HG03565 (cell line): ENCODE measurements at regions not wholly inside any gene's neighbourhood (a gene's known extent, or its start where the extent isn't known, plus 50 kb on each side); places are given as distances from the start of the nearest gene placed in this dataset.
"Not testable (repeated sequence)": the region's sequence is repeated elsewhere in the genome, so short reads cannot be mapped to it uniquely, and the experiment has no call there.

ENCODE experiments used
- ATAC-seq: cut with Tn5 transposase; IDR thresholded peaks from one replicate; pipeline ENCODE4 v1.9.1; 2021; ENCODE audit warnings: mild to moderate bottlenecking, moderate library complexity; ENCODE audit not compliant: unreplicated experiment

DNA sequence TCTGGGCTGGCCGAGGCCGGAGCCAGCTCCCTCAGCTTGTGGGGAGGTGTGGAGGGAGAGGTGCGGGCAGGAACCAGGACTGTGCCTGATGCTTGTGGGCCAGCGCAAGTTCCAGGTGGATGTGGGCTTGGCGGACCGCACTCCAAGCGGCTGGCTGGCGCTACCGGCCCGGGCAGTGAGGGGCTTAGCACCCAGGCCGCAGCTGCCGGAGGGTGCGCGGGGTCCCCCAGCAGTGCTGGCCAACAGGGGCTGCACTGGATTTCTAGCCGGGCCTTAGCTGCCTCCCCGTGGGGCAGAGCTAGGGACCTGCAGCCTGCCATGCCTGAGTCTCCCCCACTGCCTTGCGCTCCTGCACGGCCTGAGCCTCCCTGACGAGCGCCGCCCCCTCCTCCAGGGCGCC is 242.8 kb downstream of the CCSER2 start:
- no peak for ATAC-seq

DNA sequence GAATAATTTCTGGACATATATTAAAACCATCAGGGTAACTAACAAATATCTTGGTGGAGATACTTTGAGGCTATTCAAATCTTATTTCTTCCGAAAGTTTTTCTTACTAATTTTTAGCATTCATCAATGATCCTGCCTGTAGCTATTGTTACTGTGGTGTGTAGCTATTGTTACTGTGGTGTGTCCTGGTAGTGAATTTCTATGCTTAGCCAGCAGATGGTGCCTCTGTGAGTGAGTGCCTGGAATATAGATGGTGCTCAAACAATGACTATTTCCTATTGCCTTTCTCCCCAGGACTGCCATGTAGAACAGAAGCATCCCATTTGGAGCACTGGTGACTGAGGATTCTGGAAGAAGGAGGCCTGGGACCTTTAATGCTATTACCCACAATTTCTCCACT is 245.7 kb downstream of the CCSER2 start:
- no peak for ATAC-seq

DNA sequence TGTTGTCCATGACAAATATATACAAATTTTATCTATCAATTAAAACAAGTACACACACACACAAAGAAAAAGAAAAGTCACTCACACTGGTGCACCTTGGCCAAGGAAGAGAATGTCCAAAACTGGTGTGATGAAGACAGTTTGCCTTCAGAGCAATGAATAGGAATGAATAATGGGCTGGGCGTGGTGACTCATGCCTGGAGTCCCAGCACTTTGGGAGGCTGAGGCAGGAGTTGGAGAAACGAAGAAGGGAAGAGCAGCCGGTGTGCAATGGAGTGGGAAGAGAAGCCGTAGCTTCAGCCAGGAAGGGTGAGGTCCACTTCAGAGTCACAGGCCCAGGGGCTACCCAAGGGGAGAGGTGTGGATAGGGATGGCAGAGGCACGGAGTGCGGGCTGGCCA is 253.6 kb downstream of the CCSER2 start:
- no peak for ATAC-seq

DNA sequence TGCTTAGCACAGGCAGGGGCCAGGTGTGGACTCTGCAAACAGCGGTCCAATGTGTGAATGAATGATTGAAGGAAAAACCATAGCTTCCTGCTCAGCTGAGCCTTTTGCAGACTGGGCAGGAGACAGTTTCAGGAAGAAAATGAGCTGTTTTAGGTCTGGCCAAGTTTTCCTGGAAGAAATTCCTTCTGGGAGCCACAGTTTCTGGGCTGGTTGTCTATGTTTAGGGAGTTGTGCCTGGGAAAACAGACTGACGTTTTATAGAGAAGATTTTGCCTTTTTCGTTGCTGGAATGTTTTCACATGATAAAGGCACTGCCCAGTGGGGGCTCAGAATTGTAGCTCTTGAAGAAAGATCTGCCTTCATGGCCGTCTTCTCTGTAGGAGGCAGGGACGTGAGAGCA is 255.1 kb downstream of the CCSER2 start:
- no peak for ATAC-seq

DNA sequence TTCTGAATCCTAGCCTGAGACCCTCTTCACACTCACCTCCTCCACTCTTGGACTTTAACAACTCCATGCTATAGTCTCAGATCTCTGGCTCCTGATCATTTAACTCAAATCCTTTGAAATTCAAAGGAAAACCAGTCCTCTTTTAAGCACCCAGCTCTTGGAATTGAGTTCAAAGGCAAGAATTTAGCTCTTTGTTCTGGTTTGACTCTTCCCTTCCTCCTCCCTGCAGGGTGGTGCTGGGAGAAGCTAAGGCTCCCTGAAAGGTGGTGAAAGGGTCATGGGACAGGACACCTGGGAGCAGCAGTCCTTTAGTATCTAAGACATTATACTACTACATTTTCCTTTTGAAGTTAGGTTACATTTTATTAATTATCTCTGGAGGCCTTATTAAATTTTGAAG is 259.4 kb downstream of the CCSER2 start:
- no peak for ATAC-seq

DNA sequence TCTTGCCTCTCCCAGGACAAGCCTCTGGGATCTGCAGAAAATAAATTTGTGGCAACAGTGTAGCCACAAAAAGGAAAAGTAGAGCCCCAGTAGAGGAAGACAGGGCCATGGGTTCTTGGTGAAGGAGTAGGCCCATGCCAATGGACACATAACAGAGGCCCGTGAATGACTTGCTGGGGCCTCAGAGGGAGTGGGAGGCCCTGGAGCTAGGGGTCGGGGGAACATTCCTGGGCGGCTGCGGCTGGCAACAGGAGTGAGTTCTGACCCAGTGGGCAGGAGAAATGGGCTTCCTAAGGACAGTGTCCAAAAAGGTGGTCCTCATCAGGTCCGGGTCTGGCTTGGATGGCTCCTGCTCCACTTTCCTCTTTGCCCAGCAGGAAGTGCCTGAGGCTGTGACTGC is 260.0 kb downstream of the CCSER2 start:
- no peak for ATAC-seq

DNA sequence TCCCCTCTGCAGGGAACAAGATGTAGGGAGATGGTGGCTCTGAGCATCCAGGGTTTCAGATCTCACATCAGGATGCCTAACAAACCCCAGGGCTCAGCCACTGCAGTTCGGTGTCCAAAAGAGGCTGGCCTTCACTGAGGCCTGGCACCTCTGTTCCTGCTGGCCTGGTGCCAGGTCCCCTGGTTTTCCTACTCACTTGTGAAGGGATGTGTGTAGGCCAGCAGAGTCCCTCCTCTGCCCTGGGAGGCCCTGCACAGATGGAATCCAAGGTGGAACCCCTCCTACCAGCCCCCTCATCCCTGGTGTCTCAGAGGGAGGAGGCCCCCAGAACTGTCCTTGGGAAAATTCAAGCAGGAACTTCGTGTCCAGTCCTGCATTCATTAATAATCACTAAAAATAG is 260.6 kb downstream of the CCSER2 start:
- no peak for ATAC-seq

DNA sequence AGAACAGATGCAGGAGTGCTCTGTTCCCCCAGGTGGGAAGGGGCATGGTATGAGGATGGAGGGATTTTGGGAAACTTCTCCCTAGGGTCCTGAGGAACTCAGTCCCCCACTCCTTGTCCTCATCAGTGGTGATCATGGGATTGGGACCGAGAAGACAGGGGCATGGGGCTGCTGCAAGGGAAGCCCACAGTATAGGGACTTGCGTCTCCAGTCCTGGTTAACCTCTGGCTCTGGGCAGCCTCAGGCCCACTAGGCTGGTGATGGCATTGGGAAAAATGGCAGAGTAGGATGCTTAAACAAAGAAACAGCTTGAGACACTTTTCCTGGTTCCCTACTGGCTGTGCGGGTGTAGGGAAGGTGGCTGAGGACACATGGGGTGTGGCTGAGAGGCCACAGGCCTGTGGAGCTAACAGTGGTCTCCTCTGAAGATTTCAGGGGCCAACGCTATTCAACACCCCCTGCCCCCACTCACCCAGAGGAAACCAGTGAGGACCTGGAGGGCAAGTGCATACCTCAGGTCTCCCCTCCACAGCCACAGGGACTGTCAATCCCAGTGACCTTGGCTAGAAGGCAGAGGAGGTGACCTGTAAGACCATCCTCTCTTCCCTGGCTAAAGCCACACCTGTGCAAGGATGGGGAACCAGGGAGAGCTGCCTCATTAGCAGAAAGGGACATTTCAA is 261.3 kb downstream of the CCSER2 start:
- no peak for ATAC-seq

DNA sequence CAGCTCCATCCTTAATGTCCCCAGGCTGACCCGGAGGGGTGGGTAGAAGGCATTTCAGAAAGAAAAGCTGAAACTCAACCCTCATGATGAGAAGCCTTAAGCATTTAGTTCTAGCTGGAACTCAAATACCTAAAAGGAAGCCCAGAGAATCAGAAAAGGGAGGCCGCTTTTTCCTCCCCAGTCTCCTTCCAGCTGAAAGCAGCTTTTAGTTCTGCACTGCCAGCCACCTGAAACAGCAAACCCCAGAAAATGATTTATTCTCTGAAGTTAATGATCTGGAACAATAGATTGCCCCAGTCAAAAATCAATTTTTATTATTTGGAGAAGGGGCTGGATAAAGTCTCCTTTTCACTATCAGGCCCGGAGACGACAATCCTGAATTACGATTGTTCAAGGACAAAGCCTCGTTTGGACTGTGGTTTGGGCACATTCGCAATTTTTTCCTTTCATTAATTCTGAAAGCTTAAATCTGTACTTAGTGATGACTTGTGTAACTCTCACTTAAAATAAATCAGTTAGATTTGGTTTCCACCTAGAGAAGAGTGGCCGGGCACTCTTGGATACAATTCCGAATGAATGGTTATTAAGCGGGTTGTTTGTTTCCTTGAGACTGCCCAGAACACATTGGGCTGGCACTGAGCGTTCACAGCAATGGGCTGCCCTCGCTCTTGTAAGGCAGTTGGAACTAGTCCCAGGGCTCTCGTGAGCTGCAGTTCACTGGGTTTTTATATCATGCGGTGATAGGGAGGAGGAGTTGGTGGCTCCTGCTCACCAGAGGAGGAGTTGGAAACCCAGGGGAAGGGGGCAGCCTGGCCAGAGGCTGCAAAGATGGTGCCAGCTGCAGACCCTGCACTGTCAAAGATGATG is 262.2 kb downstream of the CCSER2 start:
- no peak for ATAC-seq

DNA sequence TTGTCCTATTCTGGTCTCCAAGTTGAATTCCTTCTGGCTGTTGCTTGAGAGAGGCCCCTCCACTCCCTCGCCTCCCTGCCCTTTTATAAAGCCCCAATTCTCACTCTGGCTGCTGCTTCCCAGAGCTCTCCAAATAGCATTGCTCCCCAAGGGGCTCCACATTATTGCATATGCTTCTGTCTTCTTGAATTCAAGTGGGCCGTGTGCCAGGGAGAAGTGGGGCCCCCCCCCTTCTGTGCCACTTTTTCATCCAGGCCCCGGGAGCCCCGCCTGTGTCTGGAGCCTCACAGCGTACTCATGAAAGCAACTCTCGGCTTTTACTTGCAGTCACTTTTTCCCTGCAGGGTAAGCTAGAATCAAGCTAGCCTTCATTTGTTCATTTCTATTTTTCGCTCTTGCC is 265.1 kb downstream of the CCSER2 start:
- no peak for ATAC-seq

DNA sequence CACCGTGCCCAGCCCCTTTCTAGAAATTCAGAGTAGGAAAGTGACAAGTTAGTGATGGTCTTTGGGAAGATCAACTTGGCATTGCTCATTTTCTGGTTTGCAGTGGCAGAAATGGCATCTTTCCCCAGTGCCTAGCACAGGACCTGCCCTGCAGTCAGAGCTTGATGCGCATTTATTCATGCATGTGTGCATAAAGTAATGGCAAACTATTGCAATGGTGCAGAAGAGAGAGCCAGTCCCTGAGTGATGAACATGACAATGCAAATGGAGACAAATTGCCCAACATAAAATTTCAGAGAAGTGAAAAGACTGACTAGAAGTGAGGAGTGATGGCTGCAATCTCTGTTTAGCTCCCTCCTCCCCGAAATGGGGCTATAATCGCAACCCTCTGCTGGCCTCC is 268.2 kb downstream of the CCSER2 start:
- ATAC-seq: no peak

DNA sequence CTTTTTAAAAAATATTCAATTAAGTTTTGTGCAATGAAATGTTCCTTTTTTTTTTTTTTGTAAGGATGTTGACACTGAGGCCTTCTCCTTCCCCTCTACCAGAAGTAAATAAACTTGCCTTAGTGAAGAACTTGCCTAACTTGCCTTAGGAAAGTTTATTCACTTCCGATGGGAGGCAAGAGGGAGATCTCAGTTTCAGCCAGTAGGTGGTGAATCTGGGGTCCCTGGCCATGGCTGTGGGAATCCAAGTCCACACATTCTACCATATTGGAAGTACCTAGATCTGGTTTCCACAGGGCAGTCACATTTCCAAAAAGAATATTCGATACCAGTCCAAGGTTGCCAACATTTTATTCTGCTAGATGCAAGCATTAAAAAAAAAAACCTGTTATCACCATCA is 270.9 kb downstream of the CCSER2 start:
- ATAC-seq: no peak

DNA sequence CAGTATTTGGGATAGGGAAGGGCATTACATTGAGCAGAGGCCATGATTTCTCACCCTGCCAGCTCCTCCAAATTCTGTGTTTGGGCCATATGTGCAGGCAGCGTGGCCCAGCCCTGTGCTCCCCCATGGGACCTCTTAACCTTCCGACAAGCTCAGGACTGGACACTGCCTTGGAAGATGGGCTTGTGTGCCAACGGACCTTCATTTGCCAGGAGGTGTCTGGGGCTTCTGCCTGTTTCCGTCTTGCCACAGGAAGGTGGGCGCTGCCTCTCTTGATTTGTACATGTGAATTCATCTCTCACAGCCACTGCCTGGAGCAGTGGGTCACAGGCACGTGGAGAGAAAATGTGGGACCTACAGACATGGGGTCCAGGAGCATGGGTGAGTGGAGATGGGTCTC is 272.6 kb downstream of the CCSER2 start:
- no peak for ATAC-seq

DNA sequence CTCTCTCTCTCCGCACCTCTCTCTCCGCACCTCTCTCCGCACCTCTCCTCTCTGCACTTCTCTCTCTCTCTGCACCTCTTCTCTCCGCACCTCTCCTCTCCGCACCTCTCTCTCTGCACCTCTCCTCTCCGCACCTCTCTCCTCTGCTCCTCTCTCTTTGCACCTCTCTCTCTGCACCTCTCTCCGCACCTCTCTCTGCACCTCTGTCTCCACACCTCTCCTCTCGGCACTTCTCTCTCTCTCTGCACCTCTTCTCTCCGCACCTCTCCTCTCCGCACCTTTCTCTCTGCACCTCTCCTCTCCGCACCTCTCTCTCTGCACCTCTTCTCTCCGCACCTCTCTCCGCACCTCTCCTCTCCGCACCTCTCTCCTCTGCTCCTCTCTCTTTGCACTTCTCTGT is 274.2 kb downstream of the CCSER2 start:
- ATAC-seq: not testable (repeated sequence)

DNA sequence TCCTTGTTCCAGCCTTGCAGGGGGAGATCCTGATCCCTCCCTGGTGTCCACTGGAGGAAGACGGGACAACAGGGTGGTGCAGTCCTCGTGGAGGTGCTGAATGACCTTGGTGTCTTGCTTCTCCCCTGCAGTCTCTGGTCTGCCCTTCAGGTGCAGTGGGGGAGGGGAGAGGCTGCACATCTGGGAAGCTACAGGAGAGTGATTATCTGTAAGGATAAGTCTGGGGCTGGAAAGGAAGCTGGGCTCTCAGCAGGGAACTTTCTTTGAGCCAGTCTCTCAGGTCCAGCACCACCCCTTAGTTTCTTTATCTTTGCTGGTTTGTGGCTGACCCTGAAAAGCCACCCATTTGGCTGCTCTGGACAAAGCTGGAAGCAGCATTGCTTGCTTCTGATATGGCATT is 275.6 kb downstream of the CCSER2 start:
- no peak for ATAC-seq

DNA sequence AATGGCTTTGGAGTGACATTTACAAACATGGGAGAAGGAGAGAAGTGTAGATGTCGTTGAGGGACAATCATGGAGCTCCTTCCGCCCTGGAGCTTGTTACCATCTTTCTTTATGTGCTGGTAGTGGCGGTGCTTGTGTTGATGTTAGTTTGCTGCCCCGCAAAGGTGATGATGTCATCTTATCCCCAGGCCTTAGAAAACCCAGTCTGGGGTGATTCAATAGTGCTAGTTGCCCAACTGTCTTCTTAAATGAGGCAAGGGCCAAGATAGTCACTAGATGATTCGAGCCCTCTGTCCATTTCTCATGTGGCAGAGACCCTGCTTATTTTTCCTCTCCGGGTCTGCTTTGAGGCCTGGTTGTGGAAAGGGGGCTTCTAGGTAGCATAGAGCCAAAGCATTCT is 277.4 kb downstream of the CCSER2 start:
- no peak for ATAC-seq

DNA sequence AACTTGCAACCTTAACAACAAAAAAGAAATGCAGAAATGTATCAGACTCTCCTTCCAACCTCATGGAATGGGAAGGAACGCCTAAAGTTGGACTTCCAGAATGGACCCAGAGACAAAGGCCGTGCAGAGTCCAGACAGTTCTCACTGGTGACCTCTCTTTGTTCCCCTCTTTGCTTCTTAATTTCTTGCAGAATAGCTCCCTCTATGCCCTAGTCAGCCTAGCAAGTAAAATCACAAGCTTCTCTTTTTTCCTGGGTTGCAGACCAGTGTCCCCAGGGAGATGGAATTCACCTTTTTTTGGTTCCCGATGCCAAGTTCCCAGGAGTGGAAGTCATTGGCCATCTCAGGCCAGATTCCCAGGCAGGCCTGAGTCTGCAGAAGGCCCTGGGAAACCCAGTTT is 278.0 kb downstream of the CCSER2 start:
- no peak for ATAC-seq

DNA sequence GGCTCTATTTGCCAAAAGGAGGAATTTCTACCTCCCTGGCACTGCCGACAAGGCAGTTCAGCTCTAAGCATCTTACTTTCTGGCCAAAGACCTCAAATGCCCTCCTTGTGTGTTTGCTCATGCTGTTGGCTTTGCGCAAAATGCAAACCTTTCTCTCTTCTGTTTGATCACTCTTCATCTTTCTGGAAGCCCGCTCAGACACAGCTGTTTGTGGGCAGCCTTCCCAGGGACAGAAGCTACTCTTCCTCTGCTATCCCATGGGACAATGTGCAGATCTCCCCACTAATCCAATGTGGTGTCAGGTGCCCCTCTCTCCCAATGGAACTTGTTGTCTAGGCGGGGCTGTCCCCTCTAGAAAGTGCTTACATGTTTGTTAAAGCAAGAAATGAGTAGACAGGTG is 278.7 kb downstream of the CCSER2 start:
- no peak for ATAC-seq

DNA sequence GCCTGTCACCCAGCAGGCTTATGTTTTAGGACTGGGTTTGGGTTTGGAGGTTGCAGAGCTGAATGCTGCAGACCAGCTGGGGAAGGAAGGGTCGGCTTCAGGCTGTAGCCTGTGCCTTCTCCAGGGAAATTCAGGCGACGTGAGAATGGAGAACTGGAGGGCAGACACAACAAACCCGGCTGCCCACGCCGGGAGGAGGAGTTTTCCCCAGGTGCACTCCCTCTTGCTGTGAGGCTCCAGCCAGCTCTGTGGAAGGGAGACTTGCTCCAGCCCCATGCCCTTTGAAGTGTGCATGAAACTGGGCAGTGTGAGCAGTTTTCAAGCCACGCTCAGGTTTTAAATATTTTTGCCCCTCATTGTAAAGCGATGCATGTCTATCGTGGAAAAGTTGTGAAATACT is 279.1 kb downstream of the CCSER2 start:
- ATAC-seq: no peak

DNA sequence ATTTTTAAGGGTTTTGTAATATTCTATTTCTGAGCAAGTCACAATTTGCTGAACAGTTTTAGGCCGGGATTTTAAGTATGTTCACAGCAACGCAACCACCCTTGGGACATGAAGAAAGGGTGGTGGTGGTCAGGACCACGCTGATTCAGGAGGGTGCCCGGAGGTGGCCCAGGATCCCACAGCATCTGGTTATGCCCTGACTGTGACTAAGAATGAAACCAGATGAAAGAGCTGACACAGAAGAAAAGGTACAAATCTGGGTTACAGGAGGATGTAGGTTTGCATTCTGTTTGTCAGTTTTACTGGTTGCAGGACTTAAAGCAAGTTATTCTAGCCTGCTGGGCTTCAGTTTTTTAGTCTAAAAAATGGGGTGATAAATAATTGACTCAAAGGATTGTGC is 279.7 kb downstream of the CCSER2 start:
- peak; percentile 92 for ATAC-seq

DNA sequence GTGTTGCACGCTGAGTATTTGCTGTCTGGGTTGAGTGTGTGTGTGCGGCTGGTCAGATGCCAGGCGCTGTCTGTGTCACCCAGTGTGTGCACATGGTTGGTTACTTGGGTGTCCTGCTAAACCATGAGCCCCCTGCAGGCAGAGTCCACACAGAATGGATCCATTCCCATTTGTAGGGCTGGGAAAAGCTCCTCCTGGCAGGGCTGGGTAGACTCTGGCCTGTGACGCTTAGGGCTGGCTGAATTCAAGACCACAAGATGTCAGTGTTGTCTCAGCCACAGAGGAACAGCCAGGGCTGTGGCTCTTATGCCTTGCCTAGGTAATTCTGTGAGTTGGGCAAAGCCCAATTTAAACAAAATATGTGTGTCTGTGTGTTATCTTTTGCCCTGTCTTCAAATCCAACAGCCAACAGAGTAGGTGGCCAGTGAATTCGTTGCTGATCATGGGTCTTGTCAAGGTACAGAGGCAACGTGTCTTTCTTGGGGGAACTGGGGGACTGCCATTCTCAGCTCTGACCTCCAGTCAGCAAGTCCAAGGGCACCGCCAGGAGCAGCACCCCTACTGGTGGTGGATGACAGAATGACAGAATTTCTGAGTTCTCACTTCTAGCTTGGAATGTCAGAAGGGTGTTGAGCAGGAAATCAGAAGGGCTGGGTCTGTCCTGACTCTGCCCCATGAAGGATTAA is 285.1 kb downstream of the CCSER2 start:
- peak; percentile 59 for ATAC-seq
